ENCODE measurements at regions not wholly inside any gene's neighbourhood (a gene's known extent, or its start where the extent isn't known, plus 50 kb on each side); places are given as distances from the start of the nearest gene placed in this dataset.

GRCh38 chr19:31501427-31502195 is 152.4 kb upstream of the TSHZ3 start:
- TF ChIP-seq POLR2A (IDR thresholded peaks at IDR 0.05; ENCODE audit: low read depth, low read length) = no peak
- TF ChIP-seq POLR2AphosphoS5 (IDR thresholded peaks at IDR 0.05; ENCODE audit: low read depth, low read length) = no peak
- TF ChIP-seq TAF1 (IDR thresholded peaks at IDR 0.05; ENCODE audit: low read depth, low read length) = no peak
- TF ChIP-seq POU2F2 (IDR thresholded peaks at IDR 0.05; ENCODE audit: low read depth, low read length) = no peak
